MCF 10A (cell line): ENCODE measurements at regions not wholly inside any gene's neighbourhood (a gene's known extent, or its start where the extent isn't known, plus 50 kb on each side); places are given as distances from the start of the nearest gene placed in this dataset.

Experiments used
- BruUV-seq: library from RNA; stranded (reverse); fragments of 400-500 nt; replicated peaks from 2 replicates; lab custom pipeline; 2021; lab: Mats Ljungman, UMichigan
- CTCF ChIA-PET: fragments of 300-600 bp; sonication (Branson Sonifier 250); formaldehyde crosslinking; extraction: SDS; loops from one replicate; lab custom pipeline; 2021; ENCODE audit warnings: antibody characterized with exemption, inconsistent platforms; lab: Yijun Ruan, JAX
- POLR2A ChIA-PET: fragments of 300-600, 350-650 bp; sonication (Branson Sonifier 250); formaldehyde crosslinking; extraction: SDS; loops from one replicate; lab custom pipeline; 2020; ENCODE audit warnings: antibody characterized with exemption, inconsistent platforms; lab: Yijun Ruan, JAX
- DNase-seq: peaks from one replicate; pipeline ENCODE4 v3.0.0-alpha.2; 2018; ENCODE audit not compliant: unreplicated experiment
- H3K27ac Mint-ChIP-seq: one replicate; pipeline ENCODE4 v1.8.0; 2022; ENCODE audit warnings: mild to moderate bottlenecking, low read depth, mixed read lengths; ENCODE audit not compliant: unreplicated experiment
- H3K27me3 Mint-ChIP-seq: one replicate; pipeline ENCODE4 v1.8.0; 2022; ENCODE audit warnings: mixed read lengths; ENCODE audit not compliant: insufficient read depth, unreplicated experiment
- H3K36me3 Mint-ChIP-seq: one replicate; pipeline ENCODE4 v1.8.0; 2022; ENCODE audit warnings: mild to moderate bottlenecking, moderate library complexity, mixed read lengths; ENCODE audit not compliant: insufficient read depth, unreplicated experiment
- H3K4me1 Mint-ChIP-seq: one replicate; pipeline ENCODE4 v1.8.0; 2022; ENCODE audit warnings: mixed read lengths; ENCODE audit not compliant: insufficient read depth, unreplicated experiment
- H3K4me3 Mint-ChIP-seq: one replicate; pipeline ENCODE4 v1.8.0; 2022; ENCODE audit warnings: mild to moderate bottlenecking, moderate library complexity, mixed read lengths; ENCODE audit not compliant: unreplicated experiment
- H3K9me3 Mint-ChIP-seq: one replicate; pipeline ENCODE4 v1.8.0; 2022; ENCODE audit warnings: mixed read lengths; ENCODE audit not compliant: unreplicated experiment
- CTCF ChIP-seq: fragments of 200-600 bp; IDR thresholded peaks from one replicate; pipeline ENCODE4 v1.8.0; 2022; ENCODE audit warnings: antibody characterized with exemption, mild to moderate bottlenecking; ENCODE audit not compliant: unreplicated experiment
- intact Hi-C: fragments of 100-400 bp; cut with micrococcal nuclease; formaldehyde crosslinking; loops from 2 replicates; pipeline ENCODE4 v1.14.1; 2022

- Mint-ChIP-seq H3K36me3 (no peaks in the 10 kb centered on the region), H3K9me3 (no peaks in the 10 kb centered on the region), H3K27ac (no peak overlapping the region), H3K4me1 (no peaks in the 10 kb centered on the region), H3K4me3 (no peak overlapping the region), H3K27me3 (no peaks in the 10 kb centered on the region)
- DNase-seq = no peak
- BruUV-seq = no TSS peak
- POLR2A ChIA-PET = no interaction called here
- TF ChIP-seq CTCF = no peak
- intact Hi-C loops = no loop called here
- CTCF ChIA-PET = no interaction called here
Measured at GRCh38 chr1:170370087-170370486, 161.9 kb upstream of the GORAB start.

- DNase-seq = no peak
- intact Hi-C loops = no loop called here
- BruUV-seq = no TSS peak
Measured at GRCh38 chr1:170375082-170375723, 156.8 kb upstream of the GORAB start.

GRCh38 chr1:170376801-170377385 lies 155.1 kb upstream of the GORAB start:
- Mint-ChIP-seq H3K27ac (no peak overlapping the region), H3K9me3 (no peaks in the 10 kb centered on the region), H3K4me3 (no peak overlapping the region), H3K36me3 (no peaks in the 10 kb centered on the region), H3K4me1 (no peaks in the 10 kb centered on the region), H3K27me3 (no peaks in the 10 kb centered on the region)
- CTCF ChIA-PET = interaction anchor here (0.6 kb wide), 1 partner anchor 24 kb away, joined by 4 read pairs; no protein-coding TSS in a partner anchor
- DNase-seq = no peak
- TF ChIP-seq CTCF = no peak
- intact Hi-C loops = no loop called here
- no TSS peak for BruUV-seq
- POLR2A ChIA-PET = no interaction called here

More at GRCh38 chr1:170375082-170375723, 156.8 kb upstream of the GORAB start:
- H3K36me3 Mint-ChIP-seq = no peaks in the 10 kb centered on the region
- H3K27ac Mint-ChIP-seq = no peak overlapping the region
- H3K27me3 Mint-ChIP-seq = no peaks in the 10 kb centered on the region
- no peak overlapping the region for H3K4me3 Mint-ChIP-seq
- no peaks in the 10 kb centered on the region for H3K4me1 Mint-ChIP-seq
- TF ChIP-seq CTCF = no peak
- ChIA-PET CTCF (interaction anchor here (0.6 kb wide), 1 partner anchor 468 kb away, joined by 3 read pairs; no protein-coding TSS in a partner anchor), POLR2A (no interaction called here)
- no peaks in the 10 kb centered on the region for H3K9me3 Mint-ChIP-seq

- H3K27me3 Mint-ChIP-seq = no peaks in the 10 kb centered on the region
- H3K27ac Mint-ChIP-seq = no peak overlapping the region
- H3K4me3 Mint-ChIP-seq = no peak overlapping the region
- no peaks in the 10 kb centered on the region for H3K4me1 Mint-ChIP-seq
- H3K9me3 Mint-ChIP-seq = no peaks in the 10 kb centered on the region
- ChIA-PET POLR2A (no interaction called here), CTCF (no interaction called here)
- H3K36me3 Mint-ChIP-seq = no peaks in the 10 kb centered on the region
- no peak for TF ChIP-seq CTCF
- no peak for DNase-seq
- no TSS peak for BruUV-seq
- intact Hi-C loops = no loop called here
Measured at GRCh38 chr1:170377440-170377839, 154.5 kb upstream of the GORAB start.
